Activated naive CD4-positive, alpha-beta T cell treated with anti-CD3 and anti-CD28 coated beads, Interleukin-2, amount 50 U/mL, for 16 hours (primary cell): ENCODE measurements at regions not wholly inside any gene's neighbourhood (a gene's known extent, or its start where the extent isn't known, plus 50 kb on each side); places are given as distances from the start of the nearest gene placed in this dataset.
"Not testable (repeated sequence)": the region's sequence is repeated elsewhere in the genome, so short reads cannot be mapped to it uniquely, and the experiment has no call there.

Experiments
- DNase-seq: peaks from one replicate; pipeline ENCODE4 v3.0.0-alpha.2; 2020

- DNase-seq, result no peak
Observed at GRCh38 chrY:7720974-7721373, 809.4 kb upstream of the AMELY start.

GRCh38 chrY:7719271-7719670 is 807.7 kb upstream of the AMELY start:
- DNase-seq, result no peak

- no peak for DNase-seq
Observed at GRCh38 chrY:7718626-7719025, 807.1 kb upstream of the AMELY start.

GRCh38 chrY:7718126-7718525 is 806.6 kb upstream of the AMELY start:
- no peak for DNase-seq

DNA sequence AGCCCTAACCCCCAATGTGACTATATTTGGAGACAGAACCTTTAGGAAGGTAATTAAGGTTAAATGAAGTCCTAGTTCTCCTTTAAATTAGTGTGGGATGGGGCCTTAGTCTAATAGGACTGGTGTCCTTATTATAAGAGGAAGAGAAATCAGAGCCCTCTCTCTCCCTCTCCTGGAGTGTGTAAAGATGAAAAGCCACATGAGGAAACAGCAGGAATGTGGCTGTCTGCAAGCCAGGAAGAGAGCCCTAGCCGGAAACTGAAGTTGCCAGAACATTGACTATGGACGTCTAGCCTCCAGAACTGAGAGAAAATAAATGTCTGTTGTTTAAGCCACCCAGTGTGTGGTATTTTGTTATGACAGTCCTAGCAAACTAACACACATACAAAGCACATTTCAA is 802.9 kb upstream of the AMELY start:
- no peak for DNase-seq

GRCh38 chrY:7713738-7714137 is 802.2 kb upstream of the AMELY start:
- not testable (repeated sequence) for DNase-seq

- DNase-seq, result no peak
Observed at GRCh38 chrY:7712289-7712688, 800.7 kb upstream of the AMELY start.

GRCh38 chrY:7703578-7704140 is 792.1 kb upstream of the AMELY start:
- no peak for DNase-seq

GRCh38 chrY:7702481-7702880 is 790.9 kb upstream of the AMELY start:
- DNase-seq, result no peak

DNA sequence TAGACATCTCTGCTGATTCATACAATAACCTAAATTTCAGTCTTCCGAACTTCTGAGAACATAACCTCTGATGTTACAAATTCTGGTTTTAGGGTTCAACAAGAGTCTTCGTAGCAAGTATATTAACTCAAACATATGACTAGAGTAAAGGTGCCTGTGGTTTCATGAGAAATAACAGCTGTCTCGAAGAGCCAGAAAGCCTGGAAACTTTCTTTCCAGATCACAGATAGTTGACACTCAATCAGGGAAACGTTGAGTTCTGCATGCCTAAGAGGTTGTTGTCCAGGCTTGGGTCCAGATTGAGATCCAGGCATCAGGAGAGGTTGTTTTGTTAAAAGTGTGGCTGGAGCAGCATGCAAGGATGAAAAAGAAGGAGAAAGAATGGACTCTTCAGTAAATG is 790.1 kb upstream of the AMELY start:
- DNase-seq, result no peak

- DNase-seq, result no peak
Observed at GRCh38 chrY:7697506-7697905, 786.0 kb upstream of the AMELY start.

DNA sequence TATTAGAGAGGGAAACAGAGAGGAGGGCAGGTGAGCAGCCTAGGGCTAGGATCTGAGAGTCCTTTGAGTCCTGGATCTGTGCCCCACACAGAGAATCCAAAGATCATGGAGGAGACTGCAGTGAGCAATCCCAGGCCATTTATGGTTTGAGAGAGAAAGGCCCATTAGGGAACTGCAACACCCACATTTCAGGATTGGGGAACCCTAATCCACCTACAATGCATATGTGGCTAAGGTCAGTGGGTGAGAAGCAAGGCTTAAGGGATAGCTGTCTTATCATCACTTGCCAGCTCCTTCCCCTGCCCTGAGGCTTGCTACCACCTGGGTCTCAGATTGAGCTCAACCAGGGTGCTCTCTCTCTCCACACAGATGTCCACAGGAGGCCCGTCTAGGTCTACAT is 781.1 kb upstream of the AMELY start:
- no peak for DNase-seq

- no peak for DNase-seq
Observed at GRCh38 chrY:7687086-7687485, 775.5 kb upstream of the AMELY start.

DNA sequence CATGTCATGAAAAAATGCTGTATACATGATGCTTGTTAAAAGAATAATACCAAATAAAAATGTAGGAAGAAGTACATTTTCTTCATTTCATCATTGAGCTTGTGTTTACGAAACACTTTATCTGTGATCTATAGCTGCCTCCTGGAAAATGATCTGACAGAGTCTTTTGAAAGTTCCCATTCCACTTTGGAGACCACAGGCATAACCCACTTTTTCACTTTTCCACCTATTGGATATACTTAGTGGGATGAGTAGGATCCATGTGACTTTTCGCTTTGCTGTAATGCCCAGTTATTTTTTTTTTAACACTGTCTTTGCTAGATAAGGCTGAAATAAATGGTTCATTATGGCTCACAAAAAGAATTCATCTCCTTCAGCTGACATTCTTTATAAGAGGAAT is 773.0 kb upstream of the AMELY start:
- DNase-seq, result no peak

- DNase-seq, result no peak
Observed at GRCh38 chrY:7682386-7682785, 770.8 kb upstream of the AMELY start.

DNA sequence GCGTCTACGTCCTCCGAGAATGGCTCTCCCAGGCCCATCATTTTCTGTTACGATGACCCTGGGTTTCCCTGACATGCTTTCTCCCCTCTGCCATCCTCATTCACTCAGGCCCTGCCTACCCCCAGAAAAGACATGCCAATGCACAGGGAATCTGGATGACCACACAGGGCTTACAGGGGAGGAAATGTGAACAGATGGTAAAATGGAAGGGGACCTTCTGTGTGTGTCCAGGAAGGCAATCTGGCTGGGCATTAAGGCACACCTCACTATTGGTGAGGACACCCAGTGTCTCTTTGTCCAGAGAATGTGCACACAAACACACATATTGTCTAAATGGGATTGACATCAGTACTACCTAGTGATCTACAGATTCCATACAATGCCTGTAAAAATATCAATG is 769.9 kb upstream of the AMELY start:
- DNase-seq, result no peak

- DNase-seq, result no peak
Observed at GRCh38 chrY:7674465-7674864, 762.9 kb upstream of the AMELY start.

GRCh38 chrY:7672796-7673195 is 761.2 kb upstream of the AMELY start:
- no peak for DNase-seq

DNA sequence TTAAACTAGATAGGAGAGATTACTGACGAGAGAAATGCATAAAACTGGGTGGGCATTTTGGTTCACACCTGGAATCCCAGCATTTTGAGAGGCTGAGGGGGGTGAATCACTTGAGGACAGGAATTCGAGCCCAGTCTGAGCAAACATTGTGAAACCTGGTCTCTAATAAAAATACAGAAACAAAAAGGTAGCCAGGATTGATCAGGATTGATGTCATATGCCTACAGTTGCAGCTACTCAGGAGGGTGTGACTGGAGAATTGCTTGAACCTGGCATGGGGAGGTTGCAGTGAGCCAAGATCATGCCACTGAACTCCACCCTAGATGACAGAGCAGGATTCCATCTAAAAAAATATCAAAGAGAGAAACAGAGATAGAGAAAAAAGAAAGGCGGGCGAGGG is 751.7 kb upstream of the AMELY start:
- DNase-seq, result no peak

GRCh38 chrY:7659047-7659446 is 747.5 kb upstream of the AMELY start:
- no peak for DNase-seq

GRCh38 chrY:7656596-7656995 is 745.0 kb upstream of the AMELY start:
- DNase-seq, result no peak

DNA sequence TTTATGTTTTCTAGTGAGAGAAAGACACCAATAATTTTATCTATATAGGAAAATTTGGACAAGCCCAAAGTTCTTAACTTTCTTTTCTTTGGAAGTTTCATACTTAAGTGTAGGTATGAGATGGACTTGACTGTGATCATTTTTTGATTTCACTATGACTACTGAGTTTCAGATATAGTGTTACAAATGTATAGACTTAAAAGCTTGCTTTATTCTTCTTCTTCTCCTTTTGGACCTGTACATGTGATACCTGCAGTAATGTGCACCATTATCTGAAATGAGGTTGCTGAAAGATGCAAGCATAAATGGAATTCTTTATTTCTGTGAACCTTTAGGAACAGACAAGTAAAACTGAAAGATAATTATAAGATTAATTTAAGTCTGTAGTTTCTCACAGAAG is 743.4 kb upstream of the AMELY start:
- no peak for DNase-seq

DNA sequence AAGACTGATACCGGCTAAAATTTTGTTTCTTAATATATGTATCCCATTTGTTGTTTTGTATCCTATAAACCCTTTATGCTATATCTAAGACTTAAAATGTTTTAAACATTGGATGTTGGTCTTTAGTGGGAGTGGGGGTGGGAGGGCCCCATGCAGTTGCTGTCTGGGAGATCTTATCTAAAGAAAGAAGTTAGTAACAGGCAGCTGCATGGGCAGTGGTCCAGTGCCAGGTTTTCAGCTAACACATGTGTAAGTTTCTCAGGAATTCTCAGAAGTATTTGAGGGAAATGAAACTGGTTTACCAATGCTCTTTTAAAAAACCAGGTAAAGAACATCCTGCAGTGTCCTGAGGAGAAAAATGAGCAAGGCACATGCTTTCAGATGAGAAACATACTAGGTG is 738.3 kb upstream of the AMELY start:
- not testable (repeated sequence) for DNase-seq
